Adrenal gland (tissue), 9 donors: ENCODE measurements at regions not wholly inside any gene's neighbourhood (a gene's known extent, or its start where the extent isn't known, plus 50 kb on each side); places are given as distances from the start of the nearest gene placed in this dataset.

Source experiments
- DNase-seq, 7 donors: peaks; one replicate each; pipeline ENCODE4 v3.0.0-alpha.2; 2019 to 2020
- H3K27ac ChIP-seq, 5 donors: fragments of 200-600 bp; sonication (generic) in 4 of 5; 1 replicate in 3 of 5; 2 replicates in 2 of 5; pipeline versions ENCODE4 v1.5.1 to v1.8.0; 2016 to 2020; ENCODE audit warnings: mild to moderate bottlenecking in 1 of 5
- H3K27me3 ChIP-seq: fragments of 200-600 bp; 2 replicates; pipeline ENCODE4 v1.8.0; 2021
- H3K36me3 ChIP-seq, 2 donors: fragments of 200-600 bp; replicated peaks in 1 of 2; 1 replicate in 1 of 2; 2 replicates in 1 of 2; pipeline versions ENCODE4 v1.5.1 to v1.8.0; 2018 to 2022
- H3K4me1 ChIP-seq, 2 donors: fragments of 200-600 bp; replicated peaks in 1 of 2; 1 replicate in 1 of 2; 2 replicates in 1 of 2; pipeline versions ENCODE4 v1.5.1 to v1.8.0; 2018 to 2021
- H3K4me3 ChIP-seq, 4 donors: fragments of 200-600 bp; sonication (generic) in 3 of 4; one replicate each; pipeline ENCODE4 v1.5.1; 2016 to 2018
- H3K9me3 ChIP-seq, 3 donors: fragments of 200-600 bp; sonication (generic) in 1 of 3; replicated peaks in 1 of 3; 1 replicate in 2 of 3; 2 replicates in 1 of 3; pipeline versions ENCODE4 v1.5.1 to v1.8.0; 2016 to 2021
- POLR2A ChIP-seq, 2 donors: fragments of 450-650 bp; IDR thresholded peaks; one replicate each; pipeline ENCODE4 v1.6.1; 2017; ENCODE audit warnings: antibody characterized with exemption in 2 of 2, mild to moderate bottlenecking in 2 of 2, moderate library complexity in 1 of 2
- WGBS, 4 donors: extraction: QIAGEN DNeasy Blood & Tissue Kit in 2 of 4; methylation state at CpG; one replicate each; pipeline versions ENCODE4 v1.1.5 to v1.1.7; 2013 to 2017; 5-methylcytosine and 5-hydroxymethylcytosine counted together
- intact Hi-C, 2 donors: fragments of 100-400 bp; cut with DNase I; formaldehyde crosslinking; loops; one replicate each; pipeline versions ENCODE4 v1.14.1 to v1.15.0; 2022 to 2023
- TF ChIP-seq, protein P1 (sequence below), 6 experiments: fragments of 450-650 bp in 4 of 6; fragments of 200-600 bp in 2 of 6; sonication (generic) in 1 of 6; IDR thresholded peaks; 1 replicate in 5 of 6; 2 replicates in 1 of 6; pipeline versions ENCODE4 v1.5.1 to v1.8.0; 2016 to 2021; ENCODE audit warnings: antibody characterized with exemption in 6 of 6, mild to moderate bottlenecking in 2 of 6, moderate library complexity in 1 of 6
- donor health status: healthy with polysubstance abuse.
- donor health status: Bipolar disorder and iron deficiency.
- donor health status: DM: yes; HTN: yes; CAD: no.
- donor health status: DM: no; HTN: no; CAD: no.
- donor health status: DM: no; HTN: no; CAD: no.

DNA sequence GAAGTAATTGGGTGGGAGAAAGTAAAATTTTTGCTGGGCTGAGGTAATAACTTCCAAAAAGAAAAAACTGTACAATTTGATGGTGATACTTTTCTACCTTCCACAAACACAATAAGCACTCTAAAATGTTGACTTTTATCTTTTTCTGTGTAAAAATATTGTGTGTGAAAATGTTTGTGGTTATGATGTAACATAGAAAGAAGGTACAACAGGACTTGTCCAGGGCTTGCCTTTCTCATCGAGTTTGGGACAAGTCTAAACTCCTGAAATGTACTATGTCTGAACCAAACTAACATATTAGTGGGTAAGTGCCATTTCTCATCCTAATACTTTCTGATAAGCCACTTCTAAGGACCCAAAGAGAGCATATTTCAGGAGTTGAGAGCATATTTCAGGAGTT is 174.2 kb upstream of the PDGFD start:
- 84 to 97% (median 90%) methylated on average over 1 of the region's 1 CpG for WGBS, 4 donors
- H3K9me3 ChIP-seq = no peaks in the 10 kb centered on the region
- no peaks in the 10 kb centered on the region for H3K36me3 ChIP-seq
- no peaks in the 10 kb centered on the region for H3K27me3 ChIP-seq
- H3K27ac ChIP-seq = no peak overlapping the region
- no peak for DNase-seq
- peaks cover 0 to 9% of the 10 kb centered on the region in 2 donors for H3K4me1 ChIP-seq
- intact Hi-C loops = no loop called here
- no peak overlapping the region for H3K4me3 ChIP-seq
- TF ChIP-seq, protein P1, sequence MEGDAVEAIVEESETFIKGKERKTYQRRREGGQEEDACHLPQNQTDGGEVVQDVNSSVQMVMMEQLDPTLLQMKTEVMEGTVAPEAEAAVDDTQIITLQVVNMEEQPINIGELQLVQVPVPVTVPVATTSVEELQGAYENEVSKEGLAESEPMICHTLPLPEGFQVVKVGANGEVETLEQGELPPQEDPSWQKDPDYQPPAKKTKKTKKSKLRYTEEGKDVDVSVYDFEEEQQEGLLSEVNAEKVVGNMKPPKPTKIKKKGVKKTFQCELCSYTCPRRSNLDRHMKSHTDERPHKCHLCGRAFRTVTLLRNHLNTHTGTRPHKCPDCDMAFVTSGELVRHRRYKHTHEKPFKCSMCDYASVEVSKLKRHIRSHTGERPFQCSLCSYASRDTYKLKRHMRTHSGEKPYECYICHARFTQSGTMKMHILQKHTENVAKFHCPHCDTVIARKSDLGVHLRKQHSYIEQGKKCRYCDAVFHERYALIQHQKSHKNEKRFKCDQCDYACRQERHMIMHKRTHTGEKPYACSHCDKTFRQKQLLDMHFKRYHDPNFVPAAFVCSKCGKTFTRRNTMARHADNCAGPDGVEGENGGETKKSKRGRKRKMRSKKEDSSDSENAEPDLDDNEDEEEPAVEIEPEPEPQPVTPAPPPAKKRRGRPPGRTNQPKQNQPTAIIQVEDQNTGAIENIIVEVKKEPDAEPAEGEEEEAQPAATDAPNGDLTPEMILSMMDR (IDR thresholded peaks at IDR 0.05) = no peak
- no peak for TF ChIP-seq POLR2A (IDR thresholded peaks at IDR 0.05)

DNA sequence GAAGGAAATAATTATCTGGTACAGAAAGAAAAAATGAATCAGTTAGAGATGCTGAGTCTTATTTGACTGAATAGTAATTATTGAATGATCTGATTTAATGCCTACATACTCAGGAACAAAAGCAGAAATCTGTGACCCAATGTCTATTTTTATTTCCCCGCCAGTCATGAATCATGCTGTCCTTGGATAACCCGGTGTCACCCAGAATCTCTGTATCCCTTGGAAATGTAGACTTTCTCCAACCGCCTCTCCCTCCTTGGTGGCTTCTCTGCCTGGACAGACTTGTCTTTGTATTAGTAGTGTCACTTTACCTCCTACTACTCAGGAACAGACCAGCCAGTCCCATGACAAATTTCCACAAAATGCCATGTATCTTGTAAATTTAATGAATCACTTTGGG is 173.3 kb upstream of the PDGFD start:
- Histone ChIP-seq H3K4me1 (peaks cover 0 to 9% of the 10 kb centered on the region in 2 donors), H3K9me3 (no peaks in the 10 kb centered on the region), H3K27ac (no peak overlapping the region), H3K36me3 (no peaks in the 10 kb centered on the region), H3K4me3 (no peak overlapping the region), H3K27me3 (no peaks in the 10 kb centered on the region)
- intact Hi-C loops = no loop called here
- WGBS, 4 donors = 27 to 43% (median 38%) methylated on average over 3 of the region's 3 CpGs
- TF ChIP-seq, protein P1 (IDR thresholded peaks at IDR 0.05) = no peak
- no peak for TF ChIP-seq POLR2A (IDR thresholded peaks at IDR 0.05)
- DNase-seq = peak in 5 of 7 donors; percentile 8 to 60 (median 16)

- Histone ChIP-seq H3K4me1 (peaks cover 0 to 9% of the 10 kb centered on the region in 2 donors), H3K27ac (no peak overlapping the region), H3K4me3 (no peak overlapping the region), H3K27me3 (no peaks in the 10 kb centered on the region), H3K36me3 (no peaks in the 10 kb centered on the region), H3K9me3 (no peaks in the 10 kb centered on the region)
- TF ChIP-seq POLR2A (IDR thresholded peaks at IDR 0.05) = no peak
- TF ChIP-seq, protein P1 (IDR thresholded peaks at IDR 0.05) = peak in 5 of 6 experiments; percentile 10 to 35 (median 23)
- peak in 4 of 7 donors; percentile 10 to 34 (median 26) for DNase-seq
- intact Hi-C loops = no loop called here
- WGBS, 4 donors = 94 to 99% (median 96%) methylated on average over 4 of the region's 4 CpGs
These were observed 170.0 kb upstream of the PDGFD start for GRCh38 chr11:104333977-104334376.

DNA sequence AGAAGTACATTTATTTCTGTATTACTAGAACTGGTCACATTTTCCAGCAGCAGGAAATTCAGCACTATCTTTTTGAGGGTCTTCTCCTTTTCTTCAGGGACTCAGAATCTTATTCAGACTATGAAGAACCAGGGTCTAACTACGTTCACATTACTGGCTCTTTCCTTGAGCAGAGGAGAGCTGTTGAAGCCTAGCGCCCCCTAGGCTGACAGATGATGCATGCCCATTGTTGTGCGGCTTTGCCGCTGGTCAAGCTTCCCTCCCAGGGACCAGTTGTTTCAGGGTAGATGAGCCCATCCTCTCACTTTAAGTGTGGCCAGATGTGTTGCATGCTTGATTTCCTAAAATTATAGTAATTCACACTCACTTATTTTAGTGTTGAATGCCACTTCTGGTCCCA is 168.2 kb upstream of the PDGFD start:
- intact Hi-C loops = no loop called here
- Histone ChIP-seq H3K9me3 (no peaks in the 10 kb centered on the region), H3K27ac (no peak overlapping the region), H3K4me3 (no peak overlapping the region), H3K36me3 (no peaks in the 10 kb centered on the region), H3K27me3 (no peaks in the 10 kb centered on the region), H3K4me1 (peaks cover 0 to 4% of the 10 kb centered on the region in 2 donors)
- DNase-seq = peak in 2 of 7 donors; percentile 22 to 46
- TF ChIP-seq, protein P1 (IDR thresholded peaks at IDR 0.05) = peak in 1 of 6 experiments; percentile 44
- no peak for TF ChIP-seq POLR2A (IDR thresholded peaks at IDR 0.05)
- 46 to 69% (median 59%) methylated on average over 4 of the region's 4 CpGs for WGBS, 4 donors
